ENCODE measurements at regions not wholly inside any gene's neighbourhood (a gene's known extent, or its start where the extent isn't known, plus 50 kb on each side); places are given as distances from the start of the nearest gene placed in this dataset.

DNA sequence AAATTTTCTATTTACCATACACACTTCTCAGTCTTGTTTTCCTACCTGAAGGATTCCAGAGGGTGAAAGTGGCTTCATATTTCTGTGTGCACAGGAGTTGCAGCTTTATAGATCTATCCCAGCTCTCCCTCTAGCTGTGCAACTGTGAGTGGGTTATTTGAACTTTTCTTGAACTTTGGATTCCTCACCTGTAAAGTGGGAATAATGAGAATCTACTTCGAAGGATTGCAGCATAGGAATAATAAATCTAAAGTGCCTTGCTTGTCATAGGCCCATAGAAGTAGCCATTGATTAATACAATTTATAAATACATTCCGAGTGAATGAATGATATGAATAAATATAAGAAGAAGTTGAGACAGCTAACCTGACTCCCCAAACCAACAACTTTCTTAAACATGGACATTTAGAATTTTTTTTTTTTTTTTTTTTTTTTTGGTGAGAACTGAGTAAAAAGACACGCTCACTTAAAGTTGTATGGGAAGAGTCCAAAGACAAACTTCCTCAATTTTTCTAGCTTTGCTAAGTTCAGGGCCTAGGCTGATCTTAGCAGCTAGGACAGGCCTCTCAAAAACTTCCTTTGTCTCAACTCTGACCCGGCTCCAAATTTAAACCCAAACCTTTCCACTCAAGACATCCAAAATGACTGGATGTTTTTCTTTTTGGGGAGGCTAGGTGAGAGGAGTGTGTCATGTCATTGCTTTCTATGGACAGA, 203.3 kb upstream of the FBXO11 start (continued):
- TF ChIP-seq, protein P1, sequence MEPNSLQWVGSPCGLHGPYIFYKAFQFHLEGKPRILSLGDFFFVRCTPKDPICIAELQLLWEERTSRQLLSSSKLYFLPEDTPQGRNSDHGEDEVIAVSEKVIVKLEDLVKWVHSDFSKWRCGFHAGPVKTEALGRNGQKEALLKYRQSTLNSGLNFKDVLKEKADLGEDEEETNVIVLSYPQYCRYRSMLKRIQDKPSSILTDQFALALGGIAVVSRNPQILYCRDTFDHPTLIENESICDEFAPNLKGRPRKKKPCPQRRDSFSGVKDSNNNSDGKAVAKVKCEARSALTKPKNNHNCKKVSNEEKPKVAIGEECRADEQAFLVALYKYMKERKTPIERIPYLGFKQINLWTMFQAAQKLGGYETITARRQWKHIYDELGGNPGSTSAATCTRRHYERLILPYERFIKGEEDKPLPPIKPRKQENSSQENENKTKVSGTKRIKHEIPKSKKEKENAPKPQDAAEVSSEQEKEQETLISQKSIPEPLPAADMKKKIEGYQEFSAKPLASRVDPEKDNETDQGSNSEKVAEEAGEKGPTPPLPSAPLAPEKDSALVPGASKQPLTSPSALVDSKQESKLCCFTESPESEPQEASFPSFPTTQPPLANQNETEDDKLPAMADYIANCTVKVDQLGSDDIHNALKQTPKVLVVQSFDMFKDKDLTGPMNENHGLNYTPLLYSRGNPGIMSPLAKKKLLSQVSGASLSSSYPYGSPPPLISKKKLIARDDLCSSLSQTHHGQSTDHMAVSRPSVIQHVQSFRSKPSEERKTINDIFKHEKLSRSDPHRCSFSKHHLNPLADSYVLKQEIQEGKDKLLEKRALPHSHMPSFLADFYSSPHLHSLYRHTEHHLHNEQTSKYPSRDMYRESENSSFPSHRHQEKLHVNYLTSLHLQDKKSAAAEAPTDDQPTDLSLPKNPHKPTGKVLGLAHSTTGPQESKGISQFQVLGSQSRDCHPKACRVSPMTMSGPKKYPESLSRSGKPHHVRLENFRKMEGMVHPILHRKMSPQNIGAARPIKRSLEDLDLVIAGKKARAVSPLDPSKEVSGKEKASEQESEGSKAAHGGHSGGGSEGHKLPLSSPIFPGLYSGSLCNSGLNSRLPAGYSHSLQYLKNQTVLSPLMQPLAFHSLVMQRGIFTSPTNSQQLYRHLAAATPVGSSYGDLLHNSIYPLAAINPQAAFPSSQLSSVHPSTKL (CRISPR knock-in tag; IDR thresholded peaks at IDR 0.05), result peak; percentile 24; the same call in 1 of the 2 replicates
- TF ChIP-seq EHMT2 (IDR thresholded peaks at IDR 0.05; ENCODE audit: borderline replicate concordance, low read depth, low read length) (no peak), SOX13 (IDR thresholded peaks at IDR 0.05) (no peak), SOX13 (CRISPR knock-in tag; conservative IDR thresholded peaks at IDR 0.05 in 1 of 2, IDR thresholded peaks at IDR 0.05 in 1 of 2) (peak in 1 of 2 experiments; percentile 20; a peak in 1 of 4 replicates), TEAD3 (CRISPR knock-in tag; optimal IDR thresholded peaks at IDR 0.05; ENCODE audit: borderline replicate concordance) (peak; percentile 20), SMAD1 (CRISPR knock-in tag; IDR thresholded peaks at IDR 0.05; ENCODE audit: borderline replicate concordance, low read depth) (no peak), RXRA (CRISPR knock-in tag; IDR thresholded peaks at IDR 0.05) (no peak), GATAD1 (CRISPR knock-in tag; IDR thresholded peaks at IDR 0.05) (no peak), CEBPB (IDR thresholded peaks at IDR 0.05; ENCODE audit: borderline replicate concordance, low read depth, low read length) (no peak), KDM5B (CRISPR knock-in tag; IDR thresholded peaks at IDR 0.05; ENCODE audit: borderline replicate concordance) (no peak), AFF4 (CRISPR knock-in tag; IDR thresholded peaks at IDR 0.05) (no peak), ZNF317 (CRISPR knock-in tag; IDR thresholded peaks at IDR 0.05) (no peak), NFE2L2 (IDR thresholded peaks at IDR 0.05; ENCODE audit: low read length) (no peak), MEIS1 (CRISPR knock-in tag; IDR thresholded peaks at IDR 0.05; ENCODE audit: borderline replicate concordance) (no peak)
- TF ChIP-seq, protein P2, sequence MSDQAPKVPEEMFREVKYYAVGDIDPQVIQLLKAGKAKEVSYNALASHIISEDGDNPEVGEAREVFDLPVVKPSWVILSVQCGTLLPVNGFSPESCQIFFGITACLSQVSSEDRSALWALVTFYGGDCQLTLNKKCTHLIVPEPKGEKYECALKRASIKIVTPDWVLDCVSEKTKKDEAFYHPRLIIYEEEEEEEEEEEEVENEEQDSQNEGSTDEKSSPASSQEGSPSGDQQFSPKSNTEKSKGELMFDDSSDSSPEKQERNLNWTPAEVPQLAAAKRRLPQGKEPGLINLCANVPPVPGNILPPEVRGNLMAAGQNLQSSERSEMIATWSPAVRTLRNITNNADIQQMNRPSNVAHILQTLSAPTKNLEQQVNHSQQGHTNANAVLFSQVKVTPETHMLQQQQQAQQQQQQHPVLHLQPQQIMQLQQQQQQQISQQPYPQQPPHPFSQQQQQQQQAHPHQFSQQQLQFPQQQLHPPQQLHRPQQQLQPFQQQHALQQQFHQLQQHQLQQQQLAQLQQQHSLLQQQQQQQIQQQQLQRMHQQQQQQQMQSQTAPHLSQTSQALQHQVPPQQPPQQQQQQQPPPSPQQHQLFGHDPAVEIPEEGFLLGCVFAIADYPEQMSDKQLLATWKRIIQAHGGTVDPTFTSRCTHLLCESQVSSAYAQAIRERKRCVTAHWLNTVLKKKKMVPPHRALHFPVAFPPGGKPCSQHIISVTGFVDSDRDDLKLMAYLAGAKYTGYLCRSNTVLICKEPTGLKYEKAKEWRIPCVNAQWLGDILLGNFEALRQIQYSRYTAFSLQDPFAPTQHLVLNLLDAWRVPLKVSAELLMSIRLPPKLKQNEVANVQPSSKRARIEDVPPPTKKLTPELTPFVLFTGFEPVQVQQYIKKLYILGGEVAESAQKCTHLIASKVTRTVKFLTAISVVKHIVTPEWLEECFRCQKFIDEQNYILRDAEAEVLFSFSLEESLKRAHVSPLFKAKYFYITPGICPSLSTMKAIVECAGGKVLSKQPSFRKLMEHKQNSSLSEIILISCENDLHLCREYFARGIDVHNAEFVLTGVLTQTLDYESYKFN (CRISPR knock-in tag; conservative IDR thresholded peaks at IDR 0.05), result peak; percentile 35; the same call in 1 of the 2 replicates
- TF ChIP-seq, protein P3, sequence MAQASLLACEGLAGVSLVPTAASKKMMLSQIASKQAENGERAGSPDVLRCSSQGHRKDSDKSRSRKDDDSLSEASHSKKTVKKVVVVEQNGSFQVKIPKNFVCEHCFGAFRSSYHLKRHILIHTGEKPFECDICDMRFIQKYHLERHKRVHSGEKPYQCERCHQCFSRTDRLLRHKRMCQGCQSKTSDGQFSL (CRISPR knock-in tag; IDR thresholded peaks at IDR 0.05), result no peak
